Stomach (tissue), 8 donors: ENCODE measurements at regions not wholly inside any gene's neighbourhood (a gene's known extent, or its start where the extent isn't known, plus 50 kb on each side); places are given as distances from the start of the nearest gene placed in this dataset.

ENCODE experiments used
- DNase-seq, 2 donors: peaks; one replicate each; pipeline versions ENCODE4 v3.0.0 to v3.0.0-alpha.2; 2013 to 2019
- H3K27ac ChIP-seq, 5 donors: fragments of 200-600 bp in 4 of 5; sonication (generic) in 4 of 5; one replicate each; pipeline ENCODE4 v1.5.1; 2013 to 2019; ENCODE audit warnings: mild to moderate bottlenecking in 1 of 5, moderate library complexity in 1 of 5
- H3K27me3 ChIP-seq, 3 donors: fragments of 200-600 bp; sonication (generic); one replicate each; pipeline ENCODE4 v1.5.1; 2017 to 2019; ENCODE audit warnings: mixed run types in 1 of 3
- H3K36me3 ChIP-seq, 4 donors: fragments of 200-600 bp; sonication (generic); 1 replicate in 3 of 4; 2 replicates in 1 of 4; pipeline ENCODE4 v1.5.1; 2016 to 2019
- H3K4me1 ChIP-seq, 4 donors: fragments of 200-600 bp; sonication (generic); one replicate each; pipeline ENCODE4 v1.5.1; 2016 to 2019
- H3K4me3 ChIP-seq, 4 donors: fragments of 200-600 bp; sonication (generic) in 3 of 4; one replicate each; pipeline ENCODE4 v1.5.1; 2016 to 2019; ENCODE audit warnings: mild to moderate bottlenecking in 1 of 4
- H3K9me3 ChIP-seq, 4 donors: fragments of 200-600 bp; sonication (generic); one replicate each; pipeline ENCODE4 v1.5.1; 2016 to 2019
- EP300 ChIP-seq: sonication (generic); formaldehyde crosslinking; IDR thresholded peaks from one replicate; pipeline ENCODE4 v1.6.1; 2017; ENCODE audit warnings: antibody characterized with exemption
- POLR2A ChIP-seq, 4 donors: fragments of 450-650 bp; IDR thresholded peaks; one replicate each; pipeline ENCODE4 v1.6.1; 2016; ENCODE audit warnings: antibody characterized with exemption in 4 of 4, control low read depth in 2 of 4, mild to moderate bottlenecking in 1 of 4, moderate library complexity in 1 of 4
- POLR2AphosphoS5 ChIP-seq, 3 donors: sonication (generic); formaldehyde crosslinking; IDR thresholded peaks; one replicate each; pipeline ENCODE4 v1.6.1; 2016; ENCODE audit warnings: antibody characterized with exemption in 3 of 3
- WGBS, 5 donors: extraction: QIAGEN DNeasy Blood & Tissue Kit in 3 of 5; methylation state at CpG; one replicate each; pipeline versions ENCODE4 v1.1.5 to v1.1.7; 2013 to 2018; 5-methylcytosine and 5-hydroxymethylcytosine counted together
- intact Hi-C: fragments of 100-400 bp; cut with DNase I; formaldehyde crosslinking; loops from one replicate; pipeline ENCODE4 v1.15.1; 2023; ENCODE audit warnings: low total_unique reads
- TF ChIP-seq, protein P1 (sequence below), 7 experiments: fragments of 450-650 bp in 4 of 7; fragments of 200-600 bp in 3 of 7; sonication (generic) in 3 of 7; IDR thresholded peaks; one replicate each; pipeline ENCODE4 v1.5.1; 2016 to 2019; ENCODE audit warnings: antibody characterized with exemption in 7 of 7, control low read depth in 2 of 7, mild to moderate bottlenecking in 1 of 7
- donor health status: healthy with polysubstance abuse.
- donor health status: Bipolar disorder and iron deficiency.
- donor health status: healthy.

DNA sequence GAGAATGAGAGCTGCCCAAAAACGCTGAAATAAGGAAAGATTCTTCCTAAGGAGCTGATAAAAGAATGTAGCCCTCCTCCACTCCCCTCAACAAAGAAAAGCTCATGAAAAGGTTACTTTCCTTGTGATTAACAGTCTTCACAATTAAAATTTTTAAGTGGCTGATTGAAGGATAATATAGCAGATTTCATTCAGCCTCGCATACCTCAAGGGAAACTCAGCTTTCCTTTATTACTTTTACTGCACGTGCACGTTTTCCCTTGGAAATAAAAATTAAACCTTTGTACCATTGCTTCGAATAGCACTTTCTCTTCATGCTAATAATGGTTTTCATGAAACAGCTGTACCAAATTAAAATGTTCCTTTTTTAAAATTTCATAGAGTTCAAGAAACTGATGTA lies 234.0 kb upstream of the GRAMD2B start:
- H3K4me1 ChIP-seq = no peaks in the 10 kb centered on the region
- DNase-seq = no peak
- H3K4me3 ChIP-seq = no peak overlapping the region
- no peaks in the 10 kb centered on the region for H3K27me3 ChIP-seq
- no peak overlapping the region for H3K27ac ChIP-seq
- intact Hi-C loops = no loop called here
- TF ChIP-seq POLR2AphosphoS5 (IDR thresholded peaks at IDR 0.05) (no peak), EP300 (no peak), POLR2A (IDR thresholded peaks at IDR 0.05) (no peak)
- TF ChIP-seq, protein P1, sequence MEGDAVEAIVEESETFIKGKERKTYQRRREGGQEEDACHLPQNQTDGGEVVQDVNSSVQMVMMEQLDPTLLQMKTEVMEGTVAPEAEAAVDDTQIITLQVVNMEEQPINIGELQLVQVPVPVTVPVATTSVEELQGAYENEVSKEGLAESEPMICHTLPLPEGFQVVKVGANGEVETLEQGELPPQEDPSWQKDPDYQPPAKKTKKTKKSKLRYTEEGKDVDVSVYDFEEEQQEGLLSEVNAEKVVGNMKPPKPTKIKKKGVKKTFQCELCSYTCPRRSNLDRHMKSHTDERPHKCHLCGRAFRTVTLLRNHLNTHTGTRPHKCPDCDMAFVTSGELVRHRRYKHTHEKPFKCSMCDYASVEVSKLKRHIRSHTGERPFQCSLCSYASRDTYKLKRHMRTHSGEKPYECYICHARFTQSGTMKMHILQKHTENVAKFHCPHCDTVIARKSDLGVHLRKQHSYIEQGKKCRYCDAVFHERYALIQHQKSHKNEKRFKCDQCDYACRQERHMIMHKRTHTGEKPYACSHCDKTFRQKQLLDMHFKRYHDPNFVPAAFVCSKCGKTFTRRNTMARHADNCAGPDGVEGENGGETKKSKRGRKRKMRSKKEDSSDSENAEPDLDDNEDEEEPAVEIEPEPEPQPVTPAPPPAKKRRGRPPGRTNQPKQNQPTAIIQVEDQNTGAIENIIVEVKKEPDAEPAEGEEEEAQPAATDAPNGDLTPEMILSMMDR (IDR thresholded peaks at IDR 0.05) = no peak
- no peaks in the 10 kb centered on the region for H3K36me3 ChIP-seq
- H3K9me3 ChIP-seq = peaks cover 0 to 4% (median 0%) of the 10 kb centered on the region in 4 donors
- 77 to 83% (median 78%) methylated on average over 5 of the region's 5 CpGs for WGBS, 5 donors

DNA sequence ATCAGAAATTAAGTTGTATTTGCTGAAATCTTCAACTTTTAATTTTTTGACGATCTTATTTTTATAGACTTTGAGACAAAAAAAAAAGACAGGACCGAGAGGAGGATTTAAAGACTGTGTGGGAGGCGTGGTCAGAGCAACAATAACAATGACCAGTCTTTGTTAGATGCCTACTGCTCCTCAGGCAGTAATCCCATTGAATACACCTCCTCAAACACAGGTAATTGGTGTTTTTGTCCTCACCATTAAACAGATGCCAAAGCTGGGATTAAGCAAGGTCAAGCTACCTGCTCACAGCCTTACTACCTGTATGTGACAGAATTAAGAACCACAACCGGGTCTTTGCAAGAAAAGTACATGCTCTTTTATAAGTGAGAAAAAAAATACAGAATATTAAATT lies 233.3 kb upstream of the GRAMD2B start:
- 68 to 81% (median 73%) methylated on average over 4 of the region's 4 CpGs for WGBS, 5 donors
- intact Hi-C loops = no loop called here
- H3K36me3 ChIP-seq = no peaks in the 10 kb centered on the region
- H3K27ac ChIP-seq = no peak overlapping the region
- TF ChIP-seq, protein P1 (IDR thresholded peaks at IDR 0.05) = no peak
- TF ChIP-seq EP300 (no peak), POLR2AphosphoS5 (IDR thresholded peaks at IDR 0.05) (no peak), POLR2A (IDR thresholded peaks at IDR 0.05) (no peak)
- DNase-seq = no peak
- H3K9me3 ChIP-seq = peaks cover 0 to 4% (median 0%) of the 10 kb centered on the region in 4 donors
- H3K4me3 ChIP-seq = no peak overlapping the region
- H3K4me1 ChIP-seq = no peaks in the 10 kb centered on the region
- H3K27me3 ChIP-seq = no peaks in the 10 kb centered on the region

DNA sequence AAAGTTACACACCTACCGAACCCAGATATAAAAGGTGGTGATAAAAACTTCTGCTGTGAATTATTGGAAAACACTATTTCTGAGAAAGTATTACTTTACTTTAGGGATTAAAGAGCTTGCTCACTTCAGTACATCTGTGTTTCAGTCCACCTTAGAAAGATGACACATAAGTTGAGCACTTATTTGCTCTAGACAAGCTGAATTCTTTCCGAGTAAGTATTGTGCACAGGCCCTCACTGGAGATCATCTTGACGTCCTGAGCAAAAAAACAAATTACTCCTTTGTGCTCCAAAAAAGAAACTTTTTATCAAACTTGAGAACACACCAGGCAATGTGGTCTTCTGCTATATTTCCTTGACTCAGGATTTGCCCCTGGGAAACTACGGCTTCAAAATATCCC lies 231.0 kb upstream of the GRAMD2B start:
- intact Hi-C loops = no loop called here
- no peak for DNase-seq
- Histone ChIP-seq H3K4me3 (no peak overlapping the region), H3K27me3 (no peaks in the 10 kb centered on the region), H3K27ac (no peak overlapping the region), H3K9me3 (no peaks in the 10 kb centered on the region), H3K36me3 (no peaks in the 10 kb centered on the region), H3K4me1 (peaks cover 0 to 7% (median 0%) of the 10 kb centered on the region in 4 donors)
- 84 to 91% (median 85%) methylated on average over 4 of the region's 4 CpGs for WGBS, 5 donors
- TF ChIP-seq, protein P1 (IDR thresholded peaks at IDR 0.05) = no peak
- TF ChIP-seq EP300 (no peak), POLR2A (IDR thresholded peaks at IDR 0.05) (no peak), POLR2AphosphoS5 (IDR thresholded peaks at IDR 0.05) (no peak)

DNA sequence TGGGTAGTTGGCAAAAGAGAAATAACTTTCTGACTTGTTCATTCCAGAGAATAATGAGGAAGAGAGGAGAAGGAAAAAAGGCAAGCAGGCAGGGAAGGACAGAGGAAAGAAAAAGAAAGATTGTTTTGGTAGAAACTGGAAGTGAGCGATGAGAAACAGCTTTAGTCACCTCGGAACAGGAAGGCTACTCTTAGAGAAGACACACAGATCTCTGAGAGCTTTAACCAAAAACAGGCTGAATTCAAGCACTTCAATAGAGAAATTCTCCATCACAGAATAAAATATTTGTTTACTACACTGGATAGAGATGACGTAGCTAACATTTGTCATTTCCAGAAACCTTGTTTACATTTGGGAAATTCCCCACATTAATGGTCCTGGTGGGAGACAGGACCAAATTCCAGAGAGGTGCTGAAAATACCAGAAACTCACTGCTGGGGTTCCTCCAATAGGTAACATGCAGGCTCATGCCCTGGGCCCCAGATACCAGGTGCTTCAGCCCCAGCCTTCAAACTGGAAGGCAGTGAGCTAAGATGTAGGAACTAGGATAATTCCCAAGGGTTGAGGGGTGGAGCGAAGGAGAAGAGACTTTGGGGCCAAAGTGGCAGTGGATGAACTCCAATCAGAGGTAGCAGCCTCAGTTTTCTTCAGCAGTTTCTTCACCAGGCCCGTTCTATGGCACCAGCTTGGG lies 227.7 kb upstream of the GRAMD2B start:
- Histone ChIP-seq H3K4me3 (no peak overlapping the region), H3K27me3 (no peaks in the 10 kb centered on the region), H3K9me3 (no peaks in the 10 kb centered on the region), H3K36me3 (no peaks in the 10 kb centered on the region), H3K4me1 (peaks cover 0 to 7% (median 0%) of the 10 kb centered on the region in 4 donors), H3K27ac (no peak overlapping the region)
- intact Hi-C loops = no loop called here
- 64 to 77% (median 67%) methylated on average over 5 of the region's 5 CpGs for WGBS, 5 donors
- no peak for TF ChIP-seq EP300
- TF ChIP-seq, protein P1 (IDR thresholded peaks at IDR 0.05) = no peak
- TF ChIP-seq POLR2AphosphoS5 (IDR thresholded peaks at IDR 0.05) = no peak
- no peak for TF ChIP-seq POLR2A (IDR thresholded peaks at IDR 0.05)
- DNase-seq = no peak
